Fibroblast of lung (primary cell): ENCODE measurements at regions not wholly inside any gene's neighbourhood (a gene's known extent, or its start where the extent isn't known, plus 50 kb on each side); places are given as distances from the start of the nearest gene placed in this dataset.

ENCODE experiments used
- DNase-seq, 2 donors: peaks; one replicate each; pipeline versions ENCODE4 v3.0.0 to v3.0.0-alpha.2; 2010; ENCODE audit warnings: low read depth in 2 of 2
- H2AFZ ChIP-seq: 2 replicates; pipeline ENCODE4 v1.5.1; 2012; ENCODE audit warnings: low read length, control low read depth, inconsistent platforms
- H3K27ac ChIP-seq: 2 replicates; pipeline ENCODE4 v1.5.1; 2011; ENCODE audit warnings: low read length, control low read depth; ENCODE audit not compliant: insufficient read depth
- H3K27me3 ChIP-seq: 2 replicates; pipeline ENCODE4 v1.5.1; 2011; ENCODE audit warnings: mild to moderate bottlenecking, low read length; ENCODE audit not compliant: control insufficient read depth, insufficient read depth
- H3K36me3 ChIP-seq: 2 replicates; pipeline ENCODE4 v1.5.1; 2011; ENCODE audit warnings: low read length; ENCODE audit not compliant: control insufficient read depth, insufficient read depth
- H3K4me1 ChIP-seq: 2 replicates; pipeline ENCODE4 v1.5.1; 2011; ENCODE audit warnings: low read length; ENCODE audit not compliant: control insufficient read depth, insufficient read depth; ENCODE audit errors: extremely low read depth
- H3K4me2 ChIP-seq: 2 replicates; pipeline ENCODE4 v1.5.1; 2011; ENCODE audit warnings: low read length, control low read depth; ENCODE audit not compliant: insufficient read depth; ENCODE audit errors: extremely low read depth
- H3K4me3 ChIP-seq, 4 experiments: fragments of 200-600 bp in 1 of 4; sonication (generic) in 1 of 4; replicated peaks in 1 of 4; 2 replicates each; pipeline ENCODE4 v1.5.1; 2011 to 2016; ENCODE audit warnings: low read length in 4 of 4, low read depth in 3 of 4, mild to moderate bottlenecking in 3 of 4, control low read depth in 2 of 4, inconsistent platforms in 1 of 4, mixed read lengths in 1 of 4; ENCODE audit not compliant: insufficient read depth in 1 of 4; ENCODE audit errors: control extremely low read depth in 1 of 4
- H3K79me2 ChIP-seq: 2 replicates; pipeline ENCODE4 v1.5.1; 2012; ENCODE audit warnings: mild to moderate bottlenecking, low read length, inconsistent platforms; ENCODE audit not compliant: control insufficient read depth, insufficient read depth
- H3K9ac ChIP-seq: 2 replicates; pipeline ENCODE4 v1.5.1; 2011; ENCODE audit warnings: mild to moderate bottlenecking, low read length, control low read depth; ENCODE audit not compliant: insufficient read depth
- H3K9me3 ChIP-seq: 2 replicates; pipeline ENCODE4 v1.5.1; 2012; ENCODE audit warnings: low read depth, low read length; ENCODE audit not compliant: control insufficient read depth, insufficient read depth
- H4K20me1 ChIP-seq: 2 replicates; pipeline ENCODE4 v1.5.1; 2011; ENCODE audit warnings: low read length; ENCODE audit not compliant: control insufficient read depth, insufficient read depth; ENCODE audit errors: extremely low read depth
- EZH2 ChIP-seq: IDR thresholded peaks from 2 replicates; pipeline ENCODE4 v1.5.1; 2012; ENCODE audit warnings: low read length, control low read depth, mild to moderate bottlenecking; ENCODE audit errors: missing control alignments
- TF ChIP-seq, protein P1 (sequence below), 2 donors: IDR thresholded peaks in 1 of 2; conservative IDR thresholded peaks in 1 of 2; 1 replicate in 1 of 2; 2 replicates in 1 of 2; pipeline ENCODE4 v1.5.1; 2011 to 2012; ENCODE audit warnings: low read length in 2 of 2, control low read depth in 1 of 2, inconsistent platforms in 1 of 2, low read depth in 1 of 2, mild to moderate bottlenecking in 1 of 2

DNA sequence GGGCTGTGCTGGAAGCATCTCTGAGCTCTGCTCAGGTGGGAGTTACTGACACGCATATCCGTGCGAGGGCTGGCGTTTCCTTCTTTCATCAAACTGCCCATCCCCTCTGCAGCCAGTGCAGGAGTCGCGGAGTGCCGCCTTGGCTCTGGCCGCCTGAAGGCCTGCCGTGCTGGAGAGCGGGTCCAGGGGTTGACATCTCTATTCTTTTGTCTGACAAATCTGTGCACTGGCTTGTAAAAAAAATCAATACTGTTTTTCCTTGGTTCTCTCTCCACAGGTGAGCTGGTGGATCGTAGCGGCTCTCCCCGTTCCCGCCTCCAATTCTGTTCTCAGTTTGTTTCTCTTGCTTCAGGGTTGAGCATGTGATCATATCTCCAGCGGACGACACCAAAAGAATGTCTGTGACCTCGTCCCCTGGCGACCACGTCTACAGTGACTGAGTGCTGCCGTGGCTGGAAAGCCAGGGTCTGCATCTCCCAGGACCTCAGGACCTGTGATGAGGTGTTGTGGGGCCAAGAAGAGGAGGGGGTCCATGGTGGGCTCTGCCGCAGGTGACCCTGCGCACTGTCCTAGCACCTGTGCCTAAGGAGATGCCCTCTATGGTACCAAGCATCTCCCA lies 214.3 kb upstream of the IRX4 start:
- no peak overlapping the region for H3K4me3 ChIP-seq
- no peak for TF ChIP-seq EZH2
- TF ChIP-seq, protein P1, sequence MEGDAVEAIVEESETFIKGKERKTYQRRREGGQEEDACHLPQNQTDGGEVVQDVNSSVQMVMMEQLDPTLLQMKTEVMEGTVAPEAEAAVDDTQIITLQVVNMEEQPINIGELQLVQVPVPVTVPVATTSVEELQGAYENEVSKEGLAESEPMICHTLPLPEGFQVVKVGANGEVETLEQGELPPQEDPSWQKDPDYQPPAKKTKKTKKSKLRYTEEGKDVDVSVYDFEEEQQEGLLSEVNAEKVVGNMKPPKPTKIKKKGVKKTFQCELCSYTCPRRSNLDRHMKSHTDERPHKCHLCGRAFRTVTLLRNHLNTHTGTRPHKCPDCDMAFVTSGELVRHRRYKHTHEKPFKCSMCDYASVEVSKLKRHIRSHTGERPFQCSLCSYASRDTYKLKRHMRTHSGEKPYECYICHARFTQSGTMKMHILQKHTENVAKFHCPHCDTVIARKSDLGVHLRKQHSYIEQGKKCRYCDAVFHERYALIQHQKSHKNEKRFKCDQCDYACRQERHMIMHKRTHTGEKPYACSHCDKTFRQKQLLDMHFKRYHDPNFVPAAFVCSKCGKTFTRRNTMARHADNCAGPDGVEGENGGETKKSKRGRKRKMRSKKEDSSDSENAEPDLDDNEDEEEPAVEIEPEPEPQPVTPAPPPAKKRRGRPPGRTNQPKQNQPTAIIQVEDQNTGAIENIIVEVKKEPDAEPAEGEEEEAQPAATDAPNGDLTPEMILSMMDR (conservative IDR thresholded peaks at IDR 0.05 in 1 of 2, IDR thresholded peaks at IDR 0.05 in 1 of 2; ENCODE audit: low read depth in 1 of 2, low read length in 2 of 2): no peak
- no peaks in the 10 kb centered on the region for H3K79me2 ChIP-seq
- H2AFZ ChIP-seq: no peak overlapping the region
- DNase-seq: no peak
- no peaks in the 10 kb centered on the region for H3K9me3 ChIP-seq
- H3K27me3 ChIP-seq: no peaks in the 10 kb centered on the region
- H3K9ac ChIP-seq: no peak overlapping the region
- H4K20me1 ChIP-seq: no peaks in the 10 kb centered on the region
- no peak overlapping the region for H3K4me2 ChIP-seq
- no peaks in the 10 kb centered on the region for H3K4me1 ChIP-seq
- no peaks in the 10 kb centered on the region for H3K36me3 ChIP-seq
- no peak overlapping the region for H3K27ac ChIP-seq

DNA sequence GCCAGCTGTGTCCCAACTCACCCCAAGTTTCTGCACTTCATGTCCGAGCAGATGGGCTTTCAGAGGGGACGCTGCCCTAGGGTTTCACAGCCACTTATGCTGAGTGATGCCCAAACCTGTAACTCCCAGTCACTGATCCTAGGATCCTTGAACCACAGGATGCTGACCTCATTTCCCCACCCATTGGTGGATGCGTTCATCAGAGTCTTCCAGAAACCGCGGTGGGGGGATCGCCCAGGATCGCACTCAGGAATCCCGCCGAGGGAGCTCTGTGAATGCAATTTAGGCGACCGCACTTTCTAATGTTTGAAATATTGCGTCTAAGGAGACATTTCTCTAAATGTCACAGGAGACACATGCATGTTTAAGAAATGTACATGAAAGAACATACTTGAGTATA lies 212.3 kb upstream of the IRX4 start:
- Histone ChIP-seq H3K4me2 (no peak overlapping the region), H4K20me1 (no peaks in the 10 kb centered on the region), H3K4me1 (no peaks in the 10 kb centered on the region), H3K79me2 (no peaks in the 10 kb centered on the region), H2AFZ (no peak overlapping the region), H3K27ac (no peak overlapping the region), H3K9ac (no peak overlapping the region), H3K4me3 (no peak overlapping the region), H3K27me3 (no peaks in the 10 kb centered on the region), H3K9me3 (no peaks in the 10 kb centered on the region), H3K36me3 (no peaks in the 10 kb centered on the region)
- TF ChIP-seq EZH2: no peak
- TF ChIP-seq, protein P1 (conservative IDR thresholded peaks at IDR 0.05 in 1 of 2, IDR thresholded peaks at IDR 0.05 in 1 of 2; ENCODE audit: low read depth in 1 of 2, low read length in 2 of 2): no peak
- no peak for DNase-seq

DNA sequence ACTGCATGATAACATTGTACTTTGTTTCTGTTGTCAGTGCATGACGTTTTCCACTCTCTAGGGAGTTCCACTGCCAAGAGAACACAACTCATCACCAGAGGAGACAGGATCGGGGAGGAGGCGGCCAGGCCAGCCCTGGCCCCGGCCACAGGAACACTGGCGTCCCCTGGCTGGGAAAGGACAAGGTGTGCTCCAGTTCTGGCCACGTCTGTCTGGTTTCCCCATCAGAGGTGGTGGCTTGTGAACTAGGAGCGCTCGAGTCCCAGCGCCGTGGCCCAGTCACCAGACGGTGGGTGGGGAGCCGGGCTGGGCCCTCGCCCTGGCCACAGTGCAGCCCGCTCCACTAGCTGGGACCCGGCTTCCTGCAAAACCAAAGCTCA lies 211.9 kb upstream of the IRX4 start:
- Histone ChIP-seq H3K4me1 (no peaks in the 10 kb centered on the region), H3K9ac (no peak overlapping the region), H2AFZ (no peak overlapping the region), H3K27me3 (no peaks in the 10 kb centered on the region), H3K4me2 (no peak overlapping the region), H3K4me3 (no peak overlapping the region), H3K27ac (peak overlapping the region; percentile 45), H3K36me3 (no peaks in the 10 kb centered on the region), H3K79me2 (no peaks in the 10 kb centered on the region), H3K9me3 (no peaks in the 10 kb centered on the region), H4K20me1 (no peaks in the 10 kb centered on the region)
- peak in 1 of 2 donors; percentile 62 for DNase-seq
- TF ChIP-seq, protein P1 (conservative IDR thresholded peaks at IDR 0.05 in 1 of 2, IDR thresholded peaks at IDR 0.05 in 1 of 2; ENCODE audit: low read depth in 1 of 2, low read length in 2 of 2): no peak
- no peak for TF ChIP-seq EZH2
